Coronary artery (tissue), 2 donors: ENCODE measurements at regions not wholly inside any gene's neighbourhood (a gene's known extent, or its start where the extent isn't known, plus 50 kb on each side); places are given as distances from the start of the nearest gene placed in this dataset.

Experiments
- DNase-seq: peaks from one replicate; pipeline ENCODE4 v3.0.0-alpha.2; 2017; ENCODE audit warnings: low spot score
- H3K27ac ChIP-seq, 2 donors: fragments of 200-600 bp; sonication (generic); one replicate each; pipeline ENCODE4 v1.5.1; 2016 to 2019
- H3K4me3 ChIP-seq: fragments of 200-600 bp; sonication (generic); 2 replicates; pipeline ENCODE4 v1.5.1; 2016; ENCODE audit warnings: mild to moderate bottlenecking, moderate library complexity
- CTCF ChIP-seq: fragments of 200-600 bp; sonication (generic); IDR thresholded peaks from one replicate; pipeline ENCODE4 v1.5.1; 2019; ENCODE audit warnings: antibody characterized with exemption

GRCh38 chr11:120061036-120061760, 76.7 kb downstream of the TRIM29 start:
- Histone ChIP-seq H3K4me3 (no peak overlapping the region), H3K27ac (no peak overlapping the region)
- DNase-seq = peak; percentile 38
- TF ChIP-seq CTCF = no peak

GRCh38 chr11:120060512-120060911, 77.4 kb downstream of the TRIM29 start:
- TF ChIP-seq CTCF = no peak
- no peak overlapping the region for H3K4me3 ChIP-seq
- peak; percentile 41 for DNase-seq

GRCh38 chr11:120058931-120059330, 79.0 kb downstream of the TRIM29 start:
- no peak for DNase-seq
- no peak for TF ChIP-seq CTCF

More at GRCh38 chr11:120060512-120060911, 77.4 kb downstream of the TRIM29 start:
- no peak overlapping the region for H3K27ac ChIP-seq

GRCh38 chr11:120057595-120058581, 80.0 kb downstream of the TRIM29 start:
- DNase-seq = peak; percentile 60
- H3K4me3 ChIP-seq = no peak overlapping the region
- no peak overlapping the region for H3K27ac ChIP-seq
- no peak for TF ChIP-seq CTCF

More at GRCh38 chr11:120058931-120059330, 79.0 kb downstream of the TRIM29 start:
- no peak overlapping the region for H3K27ac ChIP-seq
- no peak overlapping the region for H3K4me3 ChIP-seq

- Histone ChIP-seq H3K4me3 (no peak overlapping the region), H3K27ac (no peak overlapping the region)
- TF ChIP-seq CTCF = no peak
- DNase-seq = no peak
Observed at GRCh38 chr11:120057028-120057330, 80.9 kb downstream of the TRIM29 start.

- TF ChIP-seq CTCF = no peak
- H3K27ac ChIP-seq = no peak overlapping the region
- no peak overlapping the region for H3K4me3 ChIP-seq
- DNase-seq = peak; percentile 68
Observed at GRCh38 chr11:120056301-120057027, 81.4 kb downstream of the TRIM29 start.
